H1 (cell line): ENCODE measurements at regions not wholly inside any gene's neighbourhood (a gene's known extent, or its start where the extent isn't known, plus 50 kb on each side); places are given as distances from the start of the nearest gene placed in this dataset.

Source experiments
- CTCF ChIA-PET: fragments of 300-600 bp; sonication (Branson Sonifier 250); formaldehyde crosslinking; loops from one replicate; lab custom pipeline; 2021; ENCODE audit not compliant: partially characterized antibody; lab: Charles Lee
- POLR2A ChIA-PET: fragments of 300-600 bp; sonication (Branson Sonifier 250); formaldehyde crosslinking; loops from one replicate; lab custom pipeline; 2021; ENCODE audit warnings: inconsistent platforms; ENCODE audit not compliant: partially characterized antibody; lab: Charles Lee
- DNase-seq, 2 experiments: peaks; one replicate each; pipeline versions ENCODE4 v3.0.0 to v3.0.0-alpha.2; 2010 to 2022; ENCODE audit warnings: low spot score in 2 of 2, low read depth in 1 of 2, mixed read lengths in 1 of 2
- FAIRE-seq: peaks from 2 replicates; lab custom pipeline; 2011; peaks lifted over from hg19 to GRCh38; lab: Jason Lieb, UNC
- H2AFZ ChIP-seq: 2 replicates; pipeline ENCODE4 v1.8.1; 2012; ENCODE audit warnings: low read length, inconsistent platforms
- H2AK5ac ChIP-seq: 2 replicates; pipeline ENCODE4 v1.6.1; 2013; ENCODE audit warnings: low read depth, low read length
- H2BK120ac ChIP-seq: replicated peaks from 2 replicates; pipeline ENCODE3; 2013; ENCODE audit warnings: low read depth, low read length, inconsistent platforms
- H2BK12ac ChIP-seq: 2 replicates; pipeline ENCODE4 v1.6.1; 2013; ENCODE audit warnings: low read depth, low read length
- H2BK15ac ChIP-seq: 2 replicates; pipeline ENCODE4 v1.6.1; 2013; ENCODE audit warnings: low read length
- H2BK20ac ChIP-seq: 2 replicates; pipeline ENCODE4 v1.6.1; 2013; ENCODE audit warnings: low read length
- H2BK5ac ChIP-seq: 2 replicates; pipeline ENCODE4 v1.6.1; 2013; ENCODE audit warnings: low read depth, low read length
- H3K14ac ChIP-seq: 2 replicates; pipeline ENCODE4 v1.6.1; 2013; ENCODE audit warnings: inconsistent platforms; ENCODE audit not compliant: insufficient read length
- H3K18ac ChIP-seq: 2 replicates; pipeline ENCODE4 v1.6.1; 2013; ENCODE audit warnings: low read length; ENCODE audit errors: extremely low read depth
- H3K23ac ChIP-seq: 2 replicates; pipeline ENCODE4 v1.6.1; 2013; ENCODE audit warnings: inconsistent platforms; ENCODE audit not compliant: insufficient read length
- H3K23me2 ChIP-seq: 2 replicates; pipeline ENCODE4 v1.6.1; 2013; ENCODE audit warnings: low read depth, low read length
- H3K27ac ChIP-seq: 2 replicates; pipeline ENCODE4 v1.6.1; 2011; ENCODE audit warnings: low read depth, low read length, inconsistent platforms
- H3K27me3 ChIP-seq, 4 experiments: replicated peaks in 1 of 4; 1 replicate in 1 of 4; 2 replicates in 3 of 4; pipeline versions ENCODE4 v1.6.1 to v1.8.1; 2011 to 2013; ENCODE audit warnings: low read length in 3 of 4, mild to moderate bottlenecking in 3 of 4, inconsistent platforms in 2 of 4, mixed read lengths in 2 of 4, moderate library complexity in 1 of 4; ENCODE audit not compliant: control insufficient read depth in 3 of 4, insufficient read depth in 3 of 4; ENCODE audit errors: extremely low read depth in 1 of 4
- H3K36me3 ChIP-seq, 4 experiments: 2 replicates each; pipeline versions ENCODE4 v1.6.1 to v1.8.1; 2011 to 2013; ENCODE audit warnings: mild to moderate bottlenecking in 4 of 4, low read length in 3 of 4, moderate library complexity in 2 of 4, control low read depth in 1 of 4, inconsistent platforms in 1 of 4; ENCODE audit not compliant: insufficient read depth in 4 of 4, control insufficient read depth in 2 of 4
- H3K4ac ChIP-seq: replicated peaks from 2 replicates; pipeline ENCODE3; 2013; ENCODE audit warnings: low read length, low read depth, mixed read lengths, inconsistent platforms; ENCODE audit not compliant: insufficient read length
- H3K4me1 ChIP-seq, 4 experiments: replicated peaks in 1 of 4; 1 replicate in 1 of 4; 2 replicates in 3 of 4; pipeline versions ENCODE4 v1.6.1 to v1.8.1; 2011 to 2013; ENCODE audit warnings: low read length in 3 of 4, inconsistent platforms in 2 of 4, mixed read lengths in 1 of 4; ENCODE audit not compliant: insufficient read depth in 4 of 4, control insufficient read depth in 3 of 4
- H3K4me2 ChIP-seq, 2 experiments: 2 replicates each; pipeline versions ENCODE4 v1.6.1 to v1.8.1; 2011 to 2013; ENCODE audit warnings: low read depth in 2 of 2, low read length in 2 of 2, control low read depth in 1 of 2, inconsistent platforms in 1 of 2, mild to moderate bottlenecking in 1 of 2; ENCODE audit not compliant: insufficient read depth in 1 of 2
- H3K4me3 ChIP-seq, 4 experiments: fragments of 200-600, 300-600 bp in 1 of 4; sonication (generic), shearing (Covaris generic), sonication (Bioruptor Twin) in 1 of 4; 2 replicates each; pipeline versions ENCODE4 v1.5.1 to v1.8.1; 2011 to 2016; ENCODE audit warnings: low read length in 4 of 4, low read depth in 3 of 4, control low read depth in 2 of 4, inconsistent platforms in 2 of 4, mild to moderate bottlenecking in 2 of 4, mixed read lengths in 1 of 4, moderate library complexity in 1 of 4; ENCODE audit not compliant: insufficient read depth in 2 of 4; ENCODE audit errors: extremely low read depth in 1 of 4
- H3K56ac ChIP-seq: replicated peaks from 2 replicates; pipeline ENCODE3; 2013; ENCODE audit warnings: low read depth, mild to moderate bottlenecking, mixed read lengths, low read length, inconsistent platforms; ENCODE audit not compliant: insufficient read length
- H3K79me1 ChIP-seq: 2 replicates; pipeline ENCODE4 v1.6.1; 2013; ENCODE audit warnings: low read depth, low read length, control low read depth
- H3K79me2 ChIP-seq, 2 experiments: 2 replicates each; pipeline versions ENCODE4 v1.6.1 to v1.8.1; 2012 to 2013; ENCODE audit warnings: low read length in 2 of 2, mild to moderate bottlenecking in 2 of 2, inconsistent platforms in 1 of 2; ENCODE audit not compliant: insufficient read depth in 2 of 2, control insufficient read depth in 1 of 2
- H3K9ac ChIP-seq, 4 experiments: replicated peaks in 1 of 4; 1 replicate in 1 of 4; 2 replicates in 3 of 4; pipeline versions ENCODE4 v1.6.1 to v1.8.1; 2011 to 2013; ENCODE audit warnings: low read depth in 3 of 4, low read length in 3 of 4, control low read depth in 2 of 4, mild to moderate bottlenecking in 2 of 4, moderate library complexity in 2 of 4, inconsistent platforms in 1 of 4; ENCODE audit errors: extremely low read depth in 1 of 4
- H3K9me3 ChIP-seq, 2 experiments: 2 replicates each; pipeline versions ENCODE4 v1.6.1 to v1.8.1; 2012 to 2013; ENCODE audit warnings: mild to moderate bottlenecking in 2 of 2, moderate library complexity in 2 of 2, control low read depth in 1 of 2, inconsistent platforms in 1 of 2, low read depth in 1 of 2, low read length in 1 of 2, mixed read lengths in 1 of 2; ENCODE audit not compliant: insufficient read depth in 2 of 2
- H4K20me1 ChIP-seq, 2 experiments: replicated peaks in 1 of 2; 2 replicates each; pipeline versions ENCODE3 to v1.8.1; 2011 to 2013; ENCODE audit warnings: inconsistent platforms in 2 of 2, low read length in 2 of 2, mild to moderate bottlenecking in 1 of 2; ENCODE audit not compliant: insufficient read depth in 2 of 2, control insufficient read depth in 1 of 2
- H4K5ac ChIP-seq: 2 replicates; pipeline ENCODE4 v1.6.1; 2013; ENCODE audit warnings: low read length, low read depth, mixed read lengths, inconsistent platforms; ENCODE audit not compliant: insufficient read length
- H4K8ac ChIP-seq: 2 replicates; pipeline ENCODE4 v1.8.0; 2013; ENCODE audit warnings: mild to moderate bottlenecking, moderate library complexity, low read length, inconsistent platforms; ENCODE audit not compliant: insufficient read depth; ENCODE audit errors: extremely low read depth
- H4K91ac ChIP-seq: replicated peaks from 2 replicates; pipeline ENCODE3; 2013; ENCODE audit warnings: low read length, mixed read lengths, inconsistent platforms; ENCODE audit not compliant: insufficient read length
- FOSL1 ChIP-seq: IDR thresholded peaks from 2 replicates; pipeline ENCODE4 v1.6.1; 2011; ENCODE audit warnings: mild to moderate bottlenecking, low read depth, low read length, moderate library complexity; ENCODE audit not compliant: insufficient read depth
- WGBS, 2 experiments: shearing (Covaris generic) in 1 of 2; methylation state at CpG; one replicate each; pipeline versions ENCODE4 v1.1.6 to v1.1.7; 2013 to 2015; ENCODE audit warnings: low lambda C conversion rate in 2 of 2, mixed read lengths in 2 of 2, inconsistent platforms in 1 of 2, low coverage in 1 of 2, missing lambda C conversion rate in 1 of 2; ENCODE audit not compliant: insufficient replicate concordance in 2 of 2, insufficient coverage in 1 of 2, insufficient read length in 1 of 2; ENCODE audit errors: extremely low coverage in 1 of 2, missing lambda C conversion rate in 1 of 2; 5-methylcytosine and 5-hydroxymethylcytosine counted together

GRCh38 chr12:70989232-70989631 is 68.7 kb upstream of the PTPRR start:
- Histone ChIP-seq H2BK120ac (no peak overlapping the region), H2BK20ac (no peak overlapping the region), H3K79me1 (no peaks in the 10 kb centered on the region), H3K4ac (no peak overlapping the region), H3K4me1 (no peaks in the 10 kb centered on the region; a peak in 1 of 7 replicates), H2BK12ac (no peak overlapping the region), H3K4me3 (no peak overlapping the region), H3K36me3 (no peaks in the 10 kb centered on the region), H4K5ac (no peak overlapping the region), H4K20me1 (no peaks in the 10 kb centered on the region), H2BK15ac (no peak overlapping the region), H2BK5ac (no peak overlapping the region), H3K18ac (no peak overlapping the region), H3K27ac (no peak overlapping the region), H4K91ac (no peak overlapping the region), H3K9me3 (no peaks in the 10 kb centered on the region), H3K27me3 (no peaks in the 10 kb centered on the region), H3K23me2 (no peaks in the 10 kb centered on the region), H3K14ac (no peak overlapping the region), H3K4me2 (no peak overlapping the region), H2AFZ (no peak overlapping the region), H4K8ac (no peak overlapping the region), H3K9ac (no peak overlapping the region), H3K23ac (no peak overlapping the region), H3K56ac (no peak overlapping the region), H2AK5ac (no peak overlapping the region), H3K79me2 (no peaks in the 10 kb centered on the region)
- ChIA-PET POLR2A (no interaction called here), CTCF (no interaction called here)
- no peak for DNase-seq
- WGBS, 2 experiments, result 91% methylated on average over 2 of the region's 2 CpGs; no CpG with 5 or more reads in 1 of the 2 experiments
- FAIRE-seq, result no peak
- no peak for TF ChIP-seq FOSL1
